Kidney (tissue), 13 donors: ENCODE measurements at regions not wholly inside any gene's neighbourhood (a gene's known extent, or its start where the extent isn't known, plus 50 kb on each side); places are given as distances from the start of the nearest gene placed in this dataset.

ENCODE experiments used
- DNase-seq, 5 donors: peaks; one replicate each; pipeline ENCODE4 v3.0.0-alpha.2; 2013 to 2020
- FAIRE-seq: peaks from 2 replicates; lab custom pipeline; 2012; peaks lifted over from hg19 to GRCh38; lab: Jason Lieb, UNC
- H3K27ac ChIP-seq, 2 donors: one replicate each; pipeline ENCODE4 v1.7.0; 2013; ENCODE audit warnings: low read depth in 2 of 2, low read length in 2 of 2, inconsistent platforms in 1 of 2
- H3K27me3 ChIP-seq: one replicate; pipeline ENCODE4 v1.7.1; 2013; ENCODE audit warnings: low read length, inconsistent platforms; ENCODE audit not compliant: control insufficient read depth, insufficient read depth
- H3K36me3 ChIP-seq, 3 donors: one replicate each; pipeline versions ENCODE4 v1.7.0 to v1.7.1; 2013; ENCODE audit warnings: low read length in 3 of 3, control low read depth in 1 of 3, inconsistent platforms in 1 of 3; ENCODE audit not compliant: insufficient read depth in 3 of 3, control insufficient read depth in 2 of 3
- H3K4me1 ChIP-seq, 3 donors: one replicate each; pipeline versions ENCODE4 v1.7.0 to v1.7.1; 2013; ENCODE audit warnings: low read length in 3 of 3, inconsistent platforms in 1 of 3, low read depth in 1 of 3; ENCODE audit not compliant: control insufficient read depth in 2 of 3, insufficient read depth in 2 of 3
- H3K4me3 ChIP-seq, 3 donors: one replicate each; pipeline versions ENCODE4 v1.7.0 to v1.8.1; 2013; ENCODE audit warnings: low read length in 3 of 3, control low read depth in 1 of 3, inconsistent platforms in 1 of 3
- H3K9ac ChIP-seq, 3 donors: one replicate each; pipeline versions ENCODE4 v1.7.0 to v1.7.1; 2013; ENCODE audit warnings: low read length in 3 of 3, control low read depth in 1 of 3, inconsistent platforms in 1 of 3
- H3K9me3 ChIP-seq, 3 donors: one replicate each; pipeline versions ENCODE4 v1.7.0 to v1.7.1; 2013; ENCODE audit warnings: low read length in 3 of 3, control low read depth in 1 of 3, inconsistent platforms in 1 of 3; ENCODE audit not compliant: control insufficient read depth in 2 of 3, insufficient read depth in 1 of 3
- intact Hi-C: fragments of 100-400 bp; cut with DNase I; formaldehyde crosslinking; loops from one replicate; pipeline ENCODE4 v1.11.1; 2022
- TF ChIP-seq, protein P1 (sequence below): IDR thresholded peaks from 3 replicates; pipeline ENCODE4 v1.5.1; 2012; ENCODE audit warnings: mild to moderate bottlenecking, moderate library complexity, borderline replicate concordance; ENCODE audit not compliant: insufficient read depth; ENCODE audit errors: extremely low read depth
- donor health status: control.
- donor health status: control.
- donor health status: control.
- donor health status: control.
- donor health status: control.
- donor health status: DM: yes; HTN: yes; CAD: no.
- donor health status: Normal renal cell carcinoma (clear cell type).

DNA sequence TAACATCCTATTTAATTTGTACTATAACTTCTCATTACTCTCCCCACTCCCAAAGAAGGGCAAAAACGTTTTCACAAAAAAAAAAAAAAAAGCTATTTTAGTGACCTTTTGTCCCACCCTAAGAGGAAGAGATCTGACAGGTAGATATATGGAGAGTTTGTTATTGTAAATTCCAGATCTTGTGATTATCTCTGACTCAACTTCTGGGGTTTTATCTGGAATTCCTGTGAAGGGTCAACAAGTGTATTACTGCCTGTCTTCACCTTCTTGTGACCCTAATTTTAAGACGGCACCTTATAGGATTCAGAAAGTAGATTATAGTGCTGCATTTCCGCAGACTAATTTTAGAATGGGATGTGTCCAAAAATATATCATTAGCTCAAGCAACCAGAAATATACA is 205.9 kb upstream of the CDIN1 start:
- intact Hi-C loops: no loop called here
- no peaks in the 10 kb centered on the region for H3K27me3 ChIP-seq
- H3K27ac ChIP-seq: no peak overlapping the region
- peaks cover 0 to under 1% (median 0%) of the 10 kb centered on the region in 3 donors for H3K9me3 ChIP-seq
- H3K36me3 ChIP-seq: no peaks in the 10 kb centered on the region
- H3K4me1 ChIP-seq: no peaks in the 10 kb centered on the region
- H3K9ac ChIP-seq: no peak overlapping the region
- TF ChIP-seq, protein P1, sequence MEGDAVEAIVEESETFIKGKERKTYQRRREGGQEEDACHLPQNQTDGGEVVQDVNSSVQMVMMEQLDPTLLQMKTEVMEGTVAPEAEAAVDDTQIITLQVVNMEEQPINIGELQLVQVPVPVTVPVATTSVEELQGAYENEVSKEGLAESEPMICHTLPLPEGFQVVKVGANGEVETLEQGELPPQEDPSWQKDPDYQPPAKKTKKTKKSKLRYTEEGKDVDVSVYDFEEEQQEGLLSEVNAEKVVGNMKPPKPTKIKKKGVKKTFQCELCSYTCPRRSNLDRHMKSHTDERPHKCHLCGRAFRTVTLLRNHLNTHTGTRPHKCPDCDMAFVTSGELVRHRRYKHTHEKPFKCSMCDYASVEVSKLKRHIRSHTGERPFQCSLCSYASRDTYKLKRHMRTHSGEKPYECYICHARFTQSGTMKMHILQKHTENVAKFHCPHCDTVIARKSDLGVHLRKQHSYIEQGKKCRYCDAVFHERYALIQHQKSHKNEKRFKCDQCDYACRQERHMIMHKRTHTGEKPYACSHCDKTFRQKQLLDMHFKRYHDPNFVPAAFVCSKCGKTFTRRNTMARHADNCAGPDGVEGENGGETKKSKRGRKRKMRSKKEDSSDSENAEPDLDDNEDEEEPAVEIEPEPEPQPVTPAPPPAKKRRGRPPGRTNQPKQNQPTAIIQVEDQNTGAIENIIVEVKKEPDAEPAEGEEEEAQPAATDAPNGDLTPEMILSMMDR: no peak
- no peak for FAIRE-seq
- no peak overlapping the region for H3K4me3 ChIP-seq
- DNase-seq: peak in 2 of 5 donors; percentile 9 to 46

DNA sequence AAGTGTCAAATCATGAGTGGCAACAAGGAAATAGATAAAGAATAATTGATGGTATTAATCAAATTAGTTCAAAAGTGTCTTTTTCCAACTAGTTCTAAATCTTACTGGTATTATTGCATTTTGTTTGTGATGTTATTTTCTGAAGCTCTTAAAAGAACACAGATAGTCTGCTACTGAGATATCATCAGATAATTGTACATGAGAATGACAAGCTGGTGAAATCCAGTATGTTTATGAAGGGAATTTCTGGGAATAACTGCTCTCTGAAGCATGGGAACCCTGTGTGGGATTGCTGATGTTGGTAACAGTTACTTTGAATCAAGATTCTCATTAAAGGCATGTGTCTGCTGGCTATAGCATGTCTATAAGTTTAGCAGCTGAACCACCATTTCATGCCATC is 190.3 kb upstream of the CDIN1 start:
- no peak for FAIRE-seq
- intact Hi-C loops: no loop called here
- no peak overlapping the region for H3K27ac ChIP-seq

DNA sequence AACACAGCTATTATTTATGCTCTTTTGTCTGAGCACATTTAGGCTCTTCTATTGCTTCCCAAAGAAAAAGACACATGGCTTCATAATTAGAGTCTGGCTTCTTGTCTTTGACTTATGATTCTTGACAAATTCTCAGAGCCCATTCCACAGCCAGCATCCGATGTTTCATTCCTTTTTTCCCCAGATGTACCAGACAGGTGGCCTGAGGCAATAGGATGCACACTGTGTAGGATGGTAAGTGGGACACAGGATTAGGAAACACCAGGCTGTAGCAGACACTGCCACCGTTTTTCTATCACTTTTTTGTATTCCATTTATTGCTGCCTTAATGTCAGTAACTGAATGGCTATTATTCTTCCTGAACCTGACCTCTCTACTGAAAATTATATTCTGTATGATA is 188.9 kb upstream of the CDIN1 start:
- no peaks in the 10 kb centered on the region for H3K9me3 ChIP-seq
- no peak overlapping the region for H3K27ac ChIP-seq
- FAIRE-seq (no peak), DNase-seq (no peak)
- H3K4me1 ChIP-seq: no peaks in the 10 kb centered on the region
- H3K27me3 ChIP-seq: no peaks in the 10 kb centered on the region
- H3K36me3 ChIP-seq: no peaks in the 10 kb centered on the region
- H3K4me3 ChIP-seq: no peak overlapping the region
- TF ChIP-seq, protein P1: no peak
- H3K9ac ChIP-seq: no peak overlapping the region
- intact Hi-C loops: no loop called here

More for the DNA sequence above, 190.3 kb upstream of the CDIN1 start:
- TF ChIP-seq, protein P1: no peak
- Histone ChIP-seq H3K4me3 (no peak overlapping the region), H3K4me1 (no peaks in the 10 kb centered on the region), H3K9ac (no peak overlapping the region), H3K36me3 (no peaks in the 10 kb centered on the region), H3K27me3 (no peaks in the 10 kb centered on the region), H3K9me3 (no peaks in the 10 kb centered on the region)
- DNase-seq: no peak

DNA sequence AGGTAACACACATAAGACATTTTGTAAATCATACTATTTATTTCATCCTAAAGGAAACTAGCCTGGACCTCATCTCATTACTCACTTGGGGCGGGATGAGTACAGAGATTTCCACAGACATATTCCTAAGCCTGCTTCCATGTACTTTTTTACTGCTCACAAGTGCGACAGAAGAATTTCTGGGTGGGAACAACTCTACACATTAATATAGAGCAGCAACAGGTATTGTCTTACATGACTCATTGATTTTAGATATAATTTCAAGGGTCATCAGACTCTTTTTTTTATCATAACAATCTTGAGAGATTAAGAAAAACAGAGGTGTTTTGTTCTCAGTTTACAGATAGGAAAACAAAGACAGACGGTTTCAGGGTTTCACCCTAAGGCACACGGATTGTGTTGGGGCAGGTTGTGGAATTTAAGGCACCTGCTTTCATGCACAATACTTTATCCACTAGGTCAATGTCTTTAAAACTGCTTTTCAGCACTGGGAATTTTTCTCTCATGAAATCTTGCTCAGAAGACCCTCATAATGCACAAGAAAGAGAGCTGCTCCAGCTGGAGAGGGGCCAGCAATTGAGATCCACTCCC is 186.7 kb upstream of the CDIN1 start:
- FAIRE-seq (no peak), DNase-seq (no peak)
- H3K36me3 ChIP-seq: no peaks in the 10 kb centered on the region
- no peaks in the 10 kb centered on the region for H3K4me1 ChIP-seq
- TF ChIP-seq, protein P1: no peak
- no peak overlapping the region for H3K27ac ChIP-seq
- H3K27me3 ChIP-seq: no peaks in the 10 kb centered on the region
- H3K9ac ChIP-seq: no peak overlapping the region
- H3K4me3 ChIP-seq: no peak overlapping the region
- H3K9me3 ChIP-seq: no peaks in the 10 kb centered on the region
- intact Hi-C loops: no loop called here
